Endothelial cell of umbilical vein (primary cell): ENCODE measurements at regions not wholly inside any gene's neighbourhood (a gene's known extent, or its start where the extent isn't known, plus 50 kb on each side); places are given as distances from the start of the nearest gene placed in this dataset.

Experiments used
- BruUV-seq: library from RNA; stranded (reverse); fragments of 400-500 nt; replicated peaks from 2 replicates; lab custom pipeline; 2021; lab: Mats Ljungman, UMichigan
- CTCF ChIA-PET: fragments of 300-600, 350-600 bp; sonication (Branson Sonifier 250); formaldehyde crosslinking; loops from one replicate; lab custom pipeline; 2021; ENCODE audit warnings: antibody characterized with exemption, inconsistent platforms; lab: Charles Lee
- POLR2A ChIA-PET: fragments of 300-600, 350-600 bp; sonication (Branson Sonifier 250); formaldehyde crosslinking; loops from one replicate; lab custom pipeline; 2021; ENCODE audit warnings: antibody characterized with exemption, inconsistent platforms; lab: Charles Lee
- DNase-seq: peaks from one replicate; pipeline ENCODE4 v3.0.0-alpha.2; 2011; ENCODE audit warnings: low read depth, low spot score
- FAIRE-seq: peaks from 2 replicates; lab custom pipeline; 2011; peaks lifted over from hg19 to GRCh38; lab: Jason Lieb, UNC
- H2AFZ ChIP-seq: 2 replicates; pipeline ENCODE4 v1.6.0; 2012; ENCODE audit warnings: low read depth, low read length, control low read depth, inconsistent platforms
- H3K27ac ChIP-seq: 2 replicates; pipeline ENCODE4 v1.5.1; 2011; ENCODE audit warnings: low read depth, mild to moderate bottlenecking, control low read depth, low read length, moderate library complexity; ENCODE audit not compliant: insufficient read depth
- H3K27me3 ChIP-seq, 2 experiments: 2 replicates each; pipeline versions ENCODE4 v1.6.0 to v1.6.1; 2011; ENCODE audit warnings: low read length in 2 of 2, mixed read lengths in 1 of 2; ENCODE audit not compliant: control insufficient read depth in 2 of 2, insufficient read depth in 2 of 2
- H3K36me3 ChIP-seq, 2 experiments: 2 replicates in 1 of 2; 3 replicates in 1 of 2; pipeline ENCODE4 v1.5.1; 2011; ENCODE audit warnings: low read length in 2 of 2, mild to moderate bottlenecking in 1 of 2, moderate library complexity in 1 of 2; ENCODE audit not compliant: control insufficient read depth in 2 of 2, insufficient read depth in 2 of 2; ENCODE audit errors: extremely low read depth in 1 of 2
- H3K4me1 ChIP-seq: 3 replicates; pipeline ENCODE4 v1.5.1; 2011; ENCODE audit warnings: mild to moderate bottlenecking, low read length; ENCODE audit not compliant: control insufficient read depth, insufficient read depth; ENCODE audit errors: extremely low read depth
- H3K4me2 ChIP-seq: 2 replicates; pipeline ENCODE4 v1.6.1; 2011; ENCODE audit warnings: low read length, control low read depth, mixed read lengths; ENCODE audit not compliant: insufficient read depth
- H3K4me3 ChIP-seq, 3 experiments: fragments of 200-600 bp in 1 of 3; sonication (generic), shearing (Covaris generic) in 1 of 3; replicated peaks in 1 of 3; 2 replicates each; pipeline ENCODE4 v1.5.1; 2011 to 2016; ENCODE audit warnings: control low read depth in 3 of 3, low read length in 3 of 3, mild to moderate bottlenecking in 2 of 3, inconsistent platforms in 1 of 3, low read depth in 1 of 3, moderate library complexity in 1 of 3; ENCODE audit not compliant: insufficient read depth in 1 of 3
- H3K79me2 ChIP-seq: 2 replicates; pipeline ENCODE4 v1.6.0; 2012; ENCODE audit warnings: low read length, inconsistent platforms; ENCODE audit not compliant: control insufficient read depth, insufficient read depth
- H3K9ac ChIP-seq: replicated peaks from 2 replicates; pipeline ENCODE3; 2011; ENCODE audit warnings: low read length, control low read depth; ENCODE audit not compliant: insufficient read depth; ENCODE audit errors: extremely low read depth
- H3K9me1 ChIP-seq: replicated peaks from 3 replicates; pipeline ENCODE4 v1.6.0; 2011; ENCODE audit warnings: mild to moderate bottlenecking, low read length; ENCODE audit not compliant: control insufficient read depth, insufficient read depth; ENCODE audit errors: extremely low read depth
- H3K9me3 ChIP-seq: replicated peaks from 2 replicates; pipeline ENCODE4 v1.5.1; 2012; ENCODE audit warnings: low read length, inconsistent platforms; ENCODE audit not compliant: control insufficient read depth, insufficient read depth
- H4K20me1 ChIP-seq: replicated peaks from 2 replicates; pipeline ENCODE3; 2011; ENCODE audit warnings: mild to moderate bottlenecking, low read length; ENCODE audit not compliant: control insufficient read depth, insufficient read depth; ENCODE audit errors: extremely low read depth
- FOS ChIP-seq: IDR thresholded peaks from 2 replicates; pipeline ENCODE4 v1.6.1; 2011; ENCODE audit warnings: mild to moderate bottlenecking, low read length, moderate library complexity, borderline replicate concordance; ENCODE audit not compliant: insufficient read depth
- GATA2 ChIP-seq: IDR thresholded peaks from 2 replicates; pipeline ENCODE4 v1.7.0; 2011; ENCODE audit warnings: low read depth, mild to moderate bottlenecking, moderate library complexity, mixed read lengths, low read length; ENCODE audit not compliant: insufficient read length, insufficient read depth
- JUN ChIP-seq: IDR thresholded peaks from 2 replicates; pipeline ENCODE4 v1.6.1; 2011; ENCODE audit warnings: borderline replicate concordance, low read depth; ENCODE audit not compliant: insufficient read length, insufficient read depth
- POLR2A ChIP-seq: IDR thresholded peaks from 2 replicates; pipeline ENCODE4 v1.6.1; 2012; ENCODE audit warnings: low read depth, mild to moderate bottlenecking, control low read depth, low read length
- POLR2AphosphoS5 ChIP-seq: IDR thresholded peaks from 2 replicates; pipeline ENCODE4 v1.6.1; 2012; ENCODE audit warnings: low read depth, mild to moderate bottlenecking, control low read depth, low read length, moderate library complexity; ENCODE audit not compliant: insufficient read depth
- dilution Hi-C: fragments of 300-500 bp; cut with MboI; formaldehyde crosslinking; loops from one replicate; pipeline ENCODE4 v1.15.0; 2019; ENCODE audit warnings: low sequenced_read_pairs; ENCODE audit not compliant: extremely low pct_ligation_motif_present
- intact Hi-C: fragments of 100-400 bp; cut with micrococcal nuclease; formaldehyde crosslinking; loops from one replicate; pipeline ENCODE4 v1.10.0; 2022

- intact Hi-C loops, result no loop called here
- dilution Hi-C loops, result no loop called here
- Histone ChIP-seq H3K4me1 (peaks cover 17% of the 10 kb centered on the region), H3K9me3 (no peaks in the 10 kb centered on the region), H3K27me3 (peaks cover 0 to 3% of the 10 kb centered on the region in 2 experiments), H3K4me3 (no peak overlapping the region), H3K27ac (no peak overlapping the region), H3K9ac (no peak overlapping the region), H3K4me2 (no peak overlapping the region), H3K9me1 (no peaks in the 10 kb centered on the region), H4K20me1 (no peaks in the 10 kb centered on the region), H3K36me3 (no peaks in the 10 kb centered on the region), H3K79me2 (no peaks in the 10 kb centered on the region), H2AFZ (no peak overlapping the region)
- FAIRE-seq (no peak), DNase-seq (no peak)
- ChIA-PET CTCF (interaction anchor here (1.2 to 1.7 kb wide), 3 partner anchors 17 to 141 kb away, joined by 3 to 11 read pairs (median 5); no protein-coding TSS in a partner anchor), POLR2A (no interaction called here)
- TF ChIP-seq POLR2A, result no peak
- BruUV-seq, result no TSS peak
These were observed 195.1 kb downstream of the SNX19 start for GRCh38 chr11:130721023-130721681.

- peak; percentile 88 for FAIRE-seq
- TF ChIP-seq JUN (peak; percentile 58), POLR2A (no peak), POLR2AphosphoS5 (no peak), FOS (peak; percentile 77), GATA2 (no peak)
- no peaks in the 10 kb centered on the region for H3K9me3 ChIP-seq
- no peaks in the 10 kb centered on the region for H4K20me1 ChIP-seq
- H3K27ac ChIP-seq, result no peak overlapping the region
- no peaks in the 10 kb centered on the region for H3K36me3 ChIP-seq
- BruUV-seq, result no TSS peak
- POLR2A ChIA-PET, result no interaction called here
- no peaks in the 10 kb centered on the region for H3K79me2 ChIP-seq
- H3K9me1 ChIP-seq, result no peaks in the 10 kb centered on the region
- H3K9ac ChIP-seq, result no peak overlapping the region
- CTCF ChIA-PET, result interaction anchor here (1.2 to 1.7 kb wide), 3 partner anchors 16 to 141 kb away, joined by 3 to 11 read pairs (median 5); no protein-coding TSS in a partner anchor
- intact Hi-C loops (no loop called here), dilution Hi-C loops (no loop called here)
- peaks cover 0 to 2% of the 10 kb centered on the region in 2 experiments for H3K27me3 ChIP-seq
- H3K4me2 ChIP-seq, result no peak overlapping the region
- H2AFZ ChIP-seq, result no peak overlapping the region
- DNase-seq, result peak; percentile 70
- no peak overlapping the region for H3K4me3 ChIP-seq
- peaks cover 23% of the 10 kb centered on the region for H3K4me1 ChIP-seq
These were observed 194.5 kb downstream of the SNX19 start for GRCh38 chr11:130721736-130722135.
